ENCODE measurements at regions not wholly inside any gene's neighbourhood (a gene's known extent, or its start where the extent isn't known, plus 50 kb on each side); places are given as distances from the start of the nearest gene placed in this dataset.

DNA sequence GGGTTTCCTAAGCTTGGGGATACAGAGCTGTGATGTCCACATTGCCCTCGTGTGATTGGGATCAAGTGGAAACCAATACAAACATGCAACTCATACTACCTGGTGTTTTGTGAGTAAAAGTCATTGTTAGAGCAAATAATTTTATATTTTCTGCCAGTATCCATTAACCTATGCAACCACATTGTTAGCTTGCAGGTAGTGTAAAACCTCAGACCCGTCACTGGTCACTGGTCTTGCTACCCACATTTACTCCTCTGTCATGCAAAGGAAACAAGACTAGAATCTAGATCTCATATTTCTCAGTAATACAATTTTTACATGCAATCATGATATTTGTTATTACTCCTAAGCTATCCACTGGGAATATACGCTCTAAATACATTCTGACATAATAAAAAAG lies 324.3 kb upstream of the NDST4 start:
- TF ChIP-seq CTCF (IDR thresholded peaks at IDR 0.05) (no peak), POLR2A (IDR thresholded peaks at IDR 0.05) (no peak)
